ENCODE measurements at regions not wholly inside any gene's neighbourhood (a gene's known extent, or its start where the extent isn't known, plus 50 kb on each side); places are given as distances from the start of the nearest gene placed in this dataset.

DNA sequence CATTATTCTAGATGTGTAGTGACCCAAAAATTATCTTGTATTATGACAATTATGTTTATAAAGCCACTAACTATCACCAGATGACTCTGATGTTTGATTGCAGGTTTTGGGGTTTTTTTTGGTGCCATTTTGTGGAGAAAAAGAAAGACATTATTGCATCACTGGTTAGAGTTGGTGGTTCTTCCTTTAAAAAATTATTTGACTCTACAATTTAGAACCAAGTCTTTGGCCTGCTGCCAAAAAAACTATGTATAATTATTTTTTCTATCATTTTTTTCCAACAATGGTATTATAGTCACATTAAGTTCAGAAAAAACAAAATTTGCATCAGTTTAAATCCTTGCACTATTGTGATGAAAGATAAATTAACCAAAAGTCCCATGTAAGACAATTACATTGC is 258.6 kb upstream of the GRM7 start:
- H3K4me3 ChIP-seq (ENCODE audit: low read depth, low read length): no peak overlapping the region
- TF ChIP-seq CTCF (IDR thresholded peaks at IDR 0.05; ENCODE audit: insufficient read depth, low read depth, low read length, missing control alignments): no peak
- DNase-seq (ENCODE audit: low read depth): no peak

- DNase-seq (ENCODE audit: low read depth): peak; percentile 5
- no peak overlapping the region for H3K4me3 ChIP-seq (ENCODE audit: low read depth, low read length)
- TF ChIP-seq CTCF (IDR thresholded peaks at IDR 0.05; ENCODE audit: insufficient read depth, low read depth, low read length, missing control alignments): no peak
These were observed 255.7 kb upstream of the GRM7 start for GRCh38 chr3:6605227-6605626.

- no peak overlapping the region for H3K4me3 ChIP-seq (ENCODE audit: low read depth, low read length)
- no peak for TF ChIP-seq CTCF (IDR thresholded peaks at IDR 0.05; ENCODE audit: insufficient read depth, low read depth, low read length, missing control alignments)
- DNase-seq (ENCODE audit: low read depth): no peak
These were observed 252.1 kb upstream of the GRM7 start for GRCh38 chr3:6608843-6609242.

DNA sequence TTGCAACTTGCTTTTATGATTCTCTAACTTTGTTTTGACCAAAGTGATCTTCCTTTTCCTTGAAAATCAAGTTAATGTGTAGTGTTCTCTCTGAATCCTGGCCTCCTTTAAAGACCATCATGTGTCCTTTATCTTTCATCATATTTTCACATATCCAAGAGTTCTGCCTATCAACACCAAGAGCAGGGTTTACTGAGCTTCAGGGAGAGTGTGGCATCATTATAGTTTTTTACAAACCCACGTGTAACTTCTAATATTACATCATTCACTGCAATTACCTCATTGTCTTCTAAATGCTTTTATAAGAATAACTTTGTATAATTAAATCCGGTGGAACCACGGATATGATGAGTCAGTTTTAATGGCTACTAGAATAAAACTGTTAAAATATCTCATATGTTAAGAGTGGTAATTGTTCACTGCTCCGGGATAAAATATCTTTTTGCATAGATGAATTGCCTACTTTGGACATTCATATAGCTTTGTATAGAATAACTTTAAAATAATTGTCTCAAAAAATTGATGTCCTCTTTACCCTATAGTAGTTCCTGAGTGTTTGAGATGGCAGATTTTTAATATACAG is 248.8 kb upstream of the GRM7 start:
- no peak for DNase-seq (ENCODE audit: low read depth)
- TF ChIP-seq CTCF (IDR thresholded peaks at IDR 0.05; ENCODE audit: insufficient read depth, low read depth, low read length, missing control alignments): no peak

DNA sequence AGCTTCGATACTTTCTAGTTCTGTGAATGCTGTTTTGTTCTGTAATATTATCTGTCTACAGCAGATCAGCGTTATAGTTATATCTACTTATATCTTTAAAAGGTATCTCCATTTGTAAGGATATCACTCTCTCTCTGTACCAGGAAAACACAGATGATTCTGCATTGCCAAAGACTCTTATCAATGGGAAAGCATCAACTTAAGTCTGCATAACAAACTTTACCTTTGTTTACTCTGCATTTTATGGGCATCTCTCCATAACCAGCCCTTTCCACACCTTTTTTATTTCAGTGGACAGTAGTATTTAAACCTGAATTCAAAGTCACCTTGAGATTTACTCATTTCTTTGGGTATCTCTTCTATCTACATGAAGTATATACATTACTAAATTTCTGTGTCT is 238.7 kb upstream of the GRM7 start:
- DNase-seq (ENCODE audit: low read depth): no peak
- H3K4me3 ChIP-seq (ENCODE audit: low read depth, low read length): no peak overlapping the region
- TF ChIP-seq CTCF (IDR thresholded peaks at IDR 0.05; ENCODE audit: insufficient read depth, low read depth, low read length, missing control alignments): no peak

More for the DNA sequence above, 248.8 kb upstream of the GRM7 start:
- no peak overlapping the region for H3K4me3 ChIP-seq (ENCODE audit: low read depth, low read length)

- no peak for DNase-seq (ENCODE audit: low read depth)
- H3K4me3 ChIP-seq (ENCODE audit: low read depth, low read length): no peak overlapping the region
- no peak for TF ChIP-seq CTCF (IDR thresholded peaks at IDR 0.05; ENCODE audit: insufficient read depth, low read depth, low read length, missing control alignments)
These were observed 238.2 kb upstream of the GRM7 start for GRCh38 chr3:6622712-6623111.

DNA sequence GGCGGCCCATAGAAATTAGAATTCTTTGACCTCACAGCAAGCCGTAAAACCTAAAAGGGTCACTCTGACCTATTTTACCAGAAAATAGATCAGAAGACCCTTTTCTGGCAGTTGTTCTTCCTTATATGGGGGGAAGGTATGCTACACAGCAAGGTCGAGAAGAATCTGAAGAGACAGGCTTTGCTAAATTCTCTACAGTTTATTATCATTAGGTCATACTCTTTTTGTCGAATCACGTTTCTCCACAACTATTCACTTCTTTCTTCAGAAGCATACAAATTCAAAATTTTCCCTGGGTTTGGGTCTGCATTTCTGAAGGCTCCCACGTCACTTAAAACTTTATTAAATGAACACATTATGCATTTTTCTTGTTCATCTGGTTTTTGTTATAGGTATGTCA is 229.5 kb upstream of the GRM7 start:
- DNase-seq (ENCODE audit: low read depth): no peak
- H3K4me3 ChIP-seq (ENCODE audit: low read depth, low read length): no peak overlapping the region
- no peak for TF ChIP-seq CTCF (IDR thresholded peaks at IDR 0.05; ENCODE audit: insufficient read depth, low read depth, low read length, missing control alignments)
